ENCODE measurements at regions not wholly inside any gene's neighbourhood (a gene's known extent, or its start where the extent isn't known, plus 50 kb on each side); places are given as distances from the start of the nearest gene placed in this dataset.

DNA sequence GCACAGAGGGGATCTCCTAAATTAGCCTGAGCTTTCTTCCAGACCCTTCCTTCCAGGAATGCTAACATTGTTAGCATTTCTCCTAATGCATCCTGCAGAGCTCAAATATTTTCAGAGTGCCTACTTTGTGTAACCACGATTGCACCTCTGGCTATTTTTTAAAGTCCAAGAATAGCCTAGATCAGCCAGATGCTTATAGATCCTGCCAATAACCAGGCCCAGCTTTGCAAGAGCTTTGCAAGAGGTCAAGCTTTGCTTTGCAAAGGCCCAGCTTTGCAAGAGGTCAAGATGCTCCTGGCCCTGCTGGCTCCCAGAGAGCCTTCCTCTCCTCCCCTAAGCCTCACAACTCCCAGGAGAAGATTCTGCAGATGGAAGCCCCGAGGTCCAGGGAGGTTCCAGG lies 491.9 kb downstream of the MN1 start:
- no CpG with 5 or more reads among the region's 2 CpGs for WGBS (ENCODE audit: extremely low coverage, insufficient read length, low lambda C conversion rate)
- Histone ChIP-seq H3K27me3 (ENCODE audit: insufficient read depth, low read length) (no peaks in the 10 kb centered on the region), H3K4ac (ENCODE audit: low read depth, low read length) (no peak overlapping the region), H3K4me1 (ENCODE audit: insufficient read depth, low read length) (peaks cover 13% of the 10 kb centered on the region; the same call in 1 of the 2 replicates), H3K4me2 (ENCODE audit: insufficient read depth, insufficient read length, low read length) (no peak overlapping the region), H3K27ac (ENCODE audit: insufficient read length, low read depth, low read length) (no peak overlapping the region), H3K9me3 (ENCODE audit: control insufficient read depth, low read depth, low read length) (no peaks in the 10 kb centered on the region), H2BK20ac (ENCODE audit: low read depth, low read length, poor library complexity, severe bottlenecking) (no peak overlapping the region), H2AK5ac (ENCODE audit: insufficient read length, low read length) (no peak overlapping the region), H4K8ac (replicated peaks; ENCODE audit: insufficient read length, low read depth, low read length) (no peak overlapping the region), H3K79me2 (ENCODE audit: insufficient read depth, low read length) (no peaks in the 10 kb centered on the region), H3K79me1 (ENCODE audit: insufficient read depth, low read depth, low read length, poor library complexity, severe bottlenecking) (no peaks in the 10 kb centered on the region), H2BK120ac (ENCODE audit: low read depth, low read length, poor library complexity, severe bottlenecking) (no peak overlapping the region), H4K91ac (ENCODE audit: insufficient read length, low read depth, low read length) (no peak overlapping the region), H2BK12ac (ENCODE audit: insufficient read length, low read depth, low read length) (no peak overlapping the region), H2BK5ac (ENCODE audit: insufficient read length, low read length) (no peak overlapping the region), H3K18ac (ENCODE audit: insufficient read length, low read depth, low read length) (no peak overlapping the region), H2AFZ (ENCODE audit: low read length) (no peak overlapping the region), H2BK15ac (ENCODE audit: low read depth, low read length) (no peak overlapping the region), H3T11ph (ENCODE audit: low read length) (no peak overlapping the region), H3K23me2 (ENCODE audit: insufficient read length, low read depth, low read length, poor library complexity, severe bottlenecking) (no peaks in the 10 kb centered on the region), H3K23ac (ENCODE audit: insufficient read length, low read depth, low read length) (no peak overlapping the region), H3K9ac (ENCODE audit: extremely low read depth, insufficient read length, low read length) (no peak overlapping the region), H4K5ac (ENCODE audit: insufficient read length, low read depth, low read length) (no peak overlapping the region), H3K56ac (ENCODE audit: insufficient read length, low read depth, low read length) (no peak overlapping the region), H4K20me1 (ENCODE audit: control insufficient read depth, insufficient read depth, insufficient read length) (no peaks in the 10 kb centered on the region), H3K14ac (ENCODE audit: insufficient read depth, low read length) (no peak overlapping the region)
- DNase-seq, result no peak
- peaks cover 0 to 4% of the 10 kb centered on the region in 2 experiments; a peak in 1 of 5 replicates for H3K9me3 Mint-ChIP-seq
- peaks cover 0 to 2% (median 0%) of the 10 kb centered on the region in 3 experiments; a peak in 3 of 7 replicates for H3K36me3 Mint-ChIP-seq (ENCODE audit: insufficient read depth in 1 of 3, low read depth in 3 of 3)
- no peak overlapping the region for H3K27ac Mint-ChIP-seq
- TF ChIP-seq, protein P1, sequence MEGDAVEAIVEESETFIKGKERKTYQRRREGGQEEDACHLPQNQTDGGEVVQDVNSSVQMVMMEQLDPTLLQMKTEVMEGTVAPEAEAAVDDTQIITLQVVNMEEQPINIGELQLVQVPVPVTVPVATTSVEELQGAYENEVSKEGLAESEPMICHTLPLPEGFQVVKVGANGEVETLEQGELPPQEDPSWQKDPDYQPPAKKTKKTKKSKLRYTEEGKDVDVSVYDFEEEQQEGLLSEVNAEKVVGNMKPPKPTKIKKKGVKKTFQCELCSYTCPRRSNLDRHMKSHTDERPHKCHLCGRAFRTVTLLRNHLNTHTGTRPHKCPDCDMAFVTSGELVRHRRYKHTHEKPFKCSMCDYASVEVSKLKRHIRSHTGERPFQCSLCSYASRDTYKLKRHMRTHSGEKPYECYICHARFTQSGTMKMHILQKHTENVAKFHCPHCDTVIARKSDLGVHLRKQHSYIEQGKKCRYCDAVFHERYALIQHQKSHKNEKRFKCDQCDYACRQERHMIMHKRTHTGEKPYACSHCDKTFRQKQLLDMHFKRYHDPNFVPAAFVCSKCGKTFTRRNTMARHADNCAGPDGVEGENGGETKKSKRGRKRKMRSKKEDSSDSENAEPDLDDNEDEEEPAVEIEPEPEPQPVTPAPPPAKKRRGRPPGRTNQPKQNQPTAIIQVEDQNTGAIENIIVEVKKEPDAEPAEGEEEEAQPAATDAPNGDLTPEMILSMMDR (conservative IDR thresholded peaks at IDR 0.05), result no peak
- peaks cover 0 to 4% of the 10 kb centered on the region in 2 experiments; a peak in 2 of 4 replicates for H3K4me1 Mint-ChIP-seq
- peaks cover 5% of the 10 kb centered on the region for H3K27me3 Mint-ChIP-seq (ENCODE audit: low read depth)
- no peak overlapping the region for H3K4me3 Mint-ChIP-seq
